Parathyroid adenoma (tissue), 2 donors: ENCODE measurements at regions not wholly inside any gene's neighbourhood (a gene's known extent, or its start where the extent isn't known, plus 50 kb on each side); places are given as distances from the start of the nearest gene placed in this dataset.

ENCODE experiments used
- H2AFZ ChIP-seq: fragments of 300-600 bp; sonication (generic); one replicate; pipeline ENCODE4 v1.7.0; 2017; ENCODE audit warnings: antibody characterized with exemption, mild to moderate bottlenecking
- H3K27ac ChIP-seq: fragments of 300-600 bp; sonication (generic); one replicate; pipeline ENCODE4 v1.7.0; 2017
- H3K27me3 ChIP-seq: fragments of 300-600 bp; sonication (generic); one replicate; pipeline ENCODE4 v1.7.0; 2017; ENCODE audit warnings: low read length; ENCODE audit not compliant: control insufficient read depth, insufficient read depth
- H3K36me3 ChIP-seq: fragments of 300-600 bp; sonication (generic); one replicate; pipeline ENCODE4 v1.7.0; 2017; ENCODE audit warnings: low read length; ENCODE audit not compliant: control insufficient read depth, insufficient read depth
- H3K4me1 ChIP-seq: fragments of 300-600 bp; sonication (generic); one replicate; pipeline ENCODE4 v1.7.0; 2017; ENCODE audit warnings: control low read depth
- H3K4me2 ChIP-seq: fragments of 300-600 bp; sonication (generic); one replicate; pipeline ENCODE4 v1.7.0; 2017; ENCODE audit warnings: low read length
- H3K4me3 ChIP-seq: fragments of 300-600 bp; sonication (generic); one replicate; pipeline ENCODE4 v1.7.0; 2017; ENCODE audit warnings: low read depth, low read length
- H3K79me2 ChIP-seq: fragments of 300-600 bp; sonication (generic); one replicate; pipeline ENCODE4 v1.7.0; 2017; ENCODE audit warnings: control low read depth
- H3K9ac ChIP-seq: fragments of 300-600 bp; sonication (generic); one replicate; pipeline ENCODE4 v1.7.0; 2017; ENCODE audit warnings: mild to moderate bottlenecking
- H3K9me3 ChIP-seq: fragments of 300-600 bp; sonication (generic); one replicate; pipeline ENCODE4 v1.7.0; 2017; ENCODE audit warnings: low read length; ENCODE audit not compliant: control insufficient read depth
- CTCF ChIP-seq: fragments of 300-600 bp; sonication (generic); IDR thresholded peaks from one replicate; pipeline ENCODE4 v1.7.0; 2017; ENCODE audit warnings: antibody characterized with exemption, mild to moderate bottlenecking
- donor health status: primary hyperparathyroidism.

- TF ChIP-seq CTCF, result no peak
- Histone ChIP-seq H3K79me2 (no peaks in the 10 kb centered on the region), H3K9ac (no peak overlapping the region), H3K4me3 (no peak overlapping the region), H3K4me2 (no peak overlapping the region), H3K9me3 (no peaks in the 10 kb centered on the region), H3K27ac (no peak overlapping the region), H2AFZ (no peak overlapping the region), H3K4me1 (no peaks in the 10 kb centered on the region), H3K27me3 (no peaks in the 10 kb centered on the region), H3K36me3 (no peaks in the 10 kb centered on the region)
These were observed 171.3 kb downstream of the SLC7A11 start for GRCh38 chr4:138070816-138071215.

GRCh38 chr4:138063581-138063980 lies 178.6 kb downstream of the SLC7A11 start:
- Histone ChIP-seq H3K36me3 (no peaks in the 10 kb centered on the region), H3K27me3 (no peaks in the 10 kb centered on the region), H3K79me2 (no peaks in the 10 kb centered on the region), H3K9me3 (no peaks in the 10 kb centered on the region), H3K4me3 (no peak overlapping the region), H3K4me1 (no peaks in the 10 kb centered on the region), H3K9ac (no peak overlapping the region), H2AFZ (no peak overlapping the region), H3K4me2 (no peak overlapping the region), H3K27ac (no peak overlapping the region)
- no peak for TF ChIP-seq CTCF

GRCh38 chr4:138062929-138063328 lies 179.2 kb downstream of the SLC7A11 start:
- Histone ChIP-seq H3K9me3 (no peaks in the 10 kb centered on the region), H3K4me2 (no peak overlapping the region), H2AFZ (no peak overlapping the region), H3K79me2 (no peaks in the 10 kb centered on the region), H3K36me3 (no peaks in the 10 kb centered on the region), H3K27ac (no peak overlapping the region), H3K4me3 (no peak overlapping the region), H3K27me3 (no peaks in the 10 kb centered on the region), H3K4me1 (no peaks in the 10 kb centered on the region), H3K9ac (no peak overlapping the region)
- no peak for TF ChIP-seq CTCF

- Histone ChIP-seq H3K4me1 (no peaks in the 10 kb centered on the region), H3K27me3 (no peaks in the 10 kb centered on the region), H2AFZ (no peak overlapping the region), H3K9me3 (no peaks in the 10 kb centered on the region), H3K4me2 (no peak overlapping the region), H3K79me2 (no peaks in the 10 kb centered on the region), H3K27ac (no peak overlapping the region), H3K9ac (no peak overlapping the region), H3K4me3 (no peak overlapping the region), H3K36me3 (no peaks in the 10 kb centered on the region)
- no peak for TF ChIP-seq CTCF
These were observed 185.6 kb downstream of the SLC7A11 start for GRCh38 chr4:138056541-138056940.

GRCh38 chr4:138055890-138056289 lies 186.3 kb downstream of the SLC7A11 start:
- no peaks in the 10 kb centered on the region for H3K36me3 ChIP-seq
- H3K9ac ChIP-seq, result no peak overlapping the region

More at GRCh38 chr4:138055890-138056289, 186.3 kb downstream of the SLC7A11 start:
- Histone ChIP-seq H3K79me2 (no peaks in the 10 kb centered on the region), H2AFZ (no peak overlapping the region), H3K4me1 (no peaks in the 10 kb centered on the region), H3K4me3 (no peak overlapping the region), H3K4me2 (no peak overlapping the region), H3K27ac (no peak overlapping the region), H3K27me3 (no peaks in the 10 kb centered on the region), H3K9me3 (no peaks in the 10 kb centered on the region)
- TF ChIP-seq CTCF, result no peak
